HG02610 (cell line): ENCODE measurements at regions not wholly inside any gene's neighbourhood (a gene's known extent, or its start where the extent isn't known, plus 50 kb on each side); places are given as distances from the start of the nearest gene placed in this dataset.

Experiments
- ATAC-seq: cut with Tn5 transposase; IDR thresholded peaks from one replicate; pipeline ENCODE4 v1.9.1; 2021; ENCODE audit warnings: mild to moderate bottlenecking, moderate library complexity; ENCODE audit not compliant: unreplicated experiment

GRCh38 chr4:162657966-162658365 lies 494.2 kb upstream of the FSTL5 start:
- ATAC-seq: no peak

GRCh38 chr4:162650166-162650565 lies 486.4 kb upstream of the FSTL5 start:
- ATAC-seq: no peak

GRCh38 chr4:162645381-162645780 lies 481.6 kb upstream of the FSTL5 start:
- ATAC-seq: no peak

GRCh38 chr4:162644346-162644745 lies 480.5 kb upstream of the FSTL5 start:
- no peak for ATAC-seq

- no peak for ATAC-seq
These were observed 476.4 kb upstream of the FSTL5 start for GRCh38 chr4:162640152-162640551.

GRCh38 chr4:162634390-162634789 lies 470.6 kb upstream of the FSTL5 start:
- ATAC-seq: no peak

GRCh38 chr4:162622664-162623063 lies 458.9 kb upstream of the FSTL5 start:
- no peak for ATAC-seq

- no peak for ATAC-seq
These were observed 446.3 kb upstream of the FSTL5 start for GRCh38 chr4:162610116-162610515.

GRCh38 chr4:162586266-162586665 lies 422.5 kb upstream of the FSTL5 start:
- no peak for ATAC-seq

- no peak for ATAC-seq
These were observed 418.4 kb upstream of the FSTL5 start for GRCh38 chr4:162582180-162582579.

- ATAC-seq: no peak
These were observed 401.9 kb upstream of the FSTL5 start for GRCh38 chr4:162565730-162566129.

GRCh38 chr4:162560073-162560472 lies 396.3 kb upstream of the FSTL5 start:
- no peak for ATAC-seq

GRCh38 chr4:162557516-162558106 lies 393.8 kb upstream of the FSTL5 start:
- ATAC-seq: no peak

GRCh38 chr4:162535121-162535520 lies 371.3 kb upstream of the FSTL5 start:
- no peak for ATAC-seq

GRCh38 chr4:162523171-162523570 lies 359.4 kb upstream of the FSTL5 start:
- ATAC-seq: no peak

GRCh38 chr4:162522724-162523123 lies 358.9 kb upstream of the FSTL5 start:
- ATAC-seq: no peak

GRCh38 chr4:162510937-162511336 lies 347.1 kb upstream of the FSTL5 start:
- no peak for ATAC-seq

GRCh38 chr4:162510115-162510514 lies 346.3 kb upstream of the FSTL5 start:
- no peak for ATAC-seq

- no peak for ATAC-seq
These were observed 345.5 kb upstream of the FSTL5 start for GRCh38 chr4:162509333-162509732.

- ATAC-seq: no peak
These were observed 342.5 kb upstream of the FSTL5 start for GRCh38 chr4:162506253-162506652.

- ATAC-seq: no peak
These were observed 340.1 kb upstream of the FSTL5 start for GRCh38 chr4:162503868-162504267.

- no peak for ATAC-seq
These were observed 338.3 kb upstream of the FSTL5 start for GRCh38 chr4:162502109-162502508.

- no peak for ATAC-seq
These were observed 335.7 kb upstream of the FSTL5 start for GRCh38 chr4:162499478-162499877.
